K562 (cell line): ENCODE measurements at regions not wholly inside any gene's neighbourhood (a gene's known extent, or its start where the extent isn't known, plus 50 kb on each side); places are given as distances from the start of the nearest gene placed in this dataset.

Source experiments
- ATAC-seq: fragments of 200-7000 bp; cut with Tn5 transposase; 3 replicates; pipeline ENCODE4 v1.9.1; 2020; ENCODE audit warnings: moderate library complexity
- BruUV-seq: library from RNA; stranded (reverse); fragments of 400-500 nt; replicated peaks from 2 replicates; lab custom pipeline; 2021; lab: Mats Ljungman, UMichigan
- CTCF ChIA-PET: fragments of 300-600 bp; formaldehyde crosslinking; extraction: SDS; loops from one replicate; lab custom pipeline; 2021; ENCODE audit warnings: low intra/inter-chr PET ratio; lab: Yijun Ruan, JAX
- POLR2A ChIA-PET: fragments of 300-600, 350-650 bp; sonication (Branson Sonifier 250); formaldehyde crosslinking; extraction: SDS; loops from one replicate; lab custom pipeline; 2021; ENCODE audit warnings: antibody characterized with exemption, inconsistent platforms; lab: Yijun Ruan, JAX
- DNase-seq, 4 experiments: peaks; one replicate each; pipeline versions ENCODE4 v3.0.0 to v3.0.0-alpha.2; 2011 to 2018; ENCODE audit warnings: low spot score in 3 of 4, mixed read lengths in 3 of 4; ENCODE audit errors: extremely low read depth in 1 of 4
- FAIRE-seq: peaks from 2 replicates; lab custom pipeline; 2011; peaks lifted over from hg19 to GRCh38; lab: Jason Lieb, UNC
- H2AFZ ChIP-seq: 2 replicates; pipeline ENCODE4 v1.6.0; 2011; ENCODE audit warnings: low read depth, low read length, control low read depth, inconsistent platforms
- H3K27ac ChIP-seq: fragments of 200-600 bp; 3 replicates; pipeline ENCODE4 v1.8.0; 2011; ENCODE audit warnings: low read depth, mild to moderate bottlenecking, control low read depth, inconsistent platforms, low read length, moderate library complexity, mixed read lengths; ENCODE audit errors: extremely low read depth
- H3K27me3 ChIP-seq, 2 experiments: fragments of 300-600 bp in 1 of 2; 2 replicates in 1 of 2; 3 replicates in 1 of 2; pipeline versions ENCODE4 v1.6.0 to v1.8.0; 2011; ENCODE audit warnings: inconsistent platforms in 2 of 2, low read length in 2 of 2, mild to moderate bottlenecking in 1 of 2, mixed read lengths in 1 of 2, moderate library complexity in 1 of 2; ENCODE audit not compliant: control insufficient read depth in 2 of 2, insufficient read depth in 2 of 2
- H3K36me3 ChIP-seq: fragments of 300-600 bp; 3 replicates; pipeline ENCODE4 v1.8.0; 2011; ENCODE audit warnings: mild to moderate bottlenecking, low read length, inconsistent platforms; ENCODE audit not compliant: control insufficient read depth, insufficient read depth
- H3K4me1 ChIP-seq, 2 experiments: fragments of 200-600 bp in 1 of 2; replicated peaks in 1 of 2; 2 replicates in 1 of 2; 3 replicates in 1 of 2; pipeline versions ENCODE4 v1.5.1 to v1.8.0; 2011; ENCODE audit warnings: inconsistent platforms in 2 of 2, low read length in 2 of 2, mild to moderate bottlenecking in 1 of 2, mixed read lengths in 1 of 2, moderate library complexity in 1 of 2; ENCODE audit not compliant: control insufficient read depth in 2 of 2, insufficient read depth in 2 of 2
- H3K4me2 ChIP-seq: 2 replicates; pipeline ENCODE4 v1.6.1; 2011; ENCODE audit warnings: low read length, control low read depth, inconsistent platforms, mixed read lengths; ENCODE audit not compliant: insufficient read depth
- H3K4me3 ChIP-seq: fragments of 200-600 bp; sonication (generic), shearing (Covaris generic); 2 replicates; pipeline ENCODE4 v1.5.1; 2016; ENCODE audit warnings: control low read depth, inconsistent platforms
- H3K79me2 ChIP-seq: fragments of 200-600 bp; 3 replicates; pipeline ENCODE4 v1.8.0; 2011; ENCODE audit warnings: low read length, inconsistent platforms; ENCODE audit not compliant: control insufficient read depth, insufficient read depth
- H3K9ac ChIP-seq, 2 experiments: 2 replicates each; pipeline versions ENCODE4 v1.6.0 to v1.6.1; 2011; ENCODE audit warnings: low read depth in 2 of 2, low read length in 2 of 2, control low read depth in 1 of 2, inconsistent platforms in 1 of 2, mild to moderate bottlenecking in 1 of 2, mixed read lengths in 1 of 2; ENCODE audit not compliant: insufficient read depth in 1 of 2
- H3K9me1 ChIP-seq: one replicate; pipeline ENCODE4 v1.6.0; 2011; ENCODE audit warnings: inconsistent platforms, mild to moderate bottlenecking, low read length, moderate library complexity; ENCODE audit not compliant: control insufficient read depth, insufficient read depth
- H3K9me3 ChIP-seq: replicated peaks from 2 replicates; pipeline ENCODE4 v1.5.1; 2011; ENCODE audit warnings: low read depth, low read length, inconsistent platforms; ENCODE audit not compliant: control insufficient read depth, insufficient read depth
- H4K20me1 ChIP-seq: replicated peaks from 2 replicates; pipeline ENCODE4 v1.6.1; 2011; ENCODE audit warnings: low read length, inconsistent platforms, mixed read lengths; ENCODE audit not compliant: control insufficient read depth, insufficient read depth
- HNRNPK ChIP-seq: fragments of 200-400 bp; formaldehyde crosslinking; IDR thresholded peaks from one replicate; pipeline ENCODE4 v1.6.1; 2018; ENCODE audit warnings: mild to moderate bottlenecking, low read depth, low read length; ENCODE audit not compliant: poor library complexity, severe bottlenecking
- NBN ChIP-seq: fragments of 450-650 bp; IDR thresholded peaks from 2 replicates; pipeline ENCODE4 v1.6.1; 2016; ENCODE audit warnings: low read depth, mild to moderate bottlenecking
- ZFP30 ChIP-seq: fragments of 250-450 bp; sonication (Bioruptor Pico); IDR thresholded peaks from 2 replicates; pipeline ENCODE4 v1.8.0; 2022; ENCODE audit warnings: moderate library complexity, mild to moderate bottlenecking, inconsistent platforms, borderline replicate concordance
- ZNF668 ChIP-seq: fragments of 250-450 bp; sonication (Bioruptor Pico); IDR thresholded peaks from 2 replicates; pipeline ENCODE4 v1.8.0; 2022; ENCODE audit warnings: mild to moderate bottlenecking, inconsistent platforms
- WGBS: fragments of 100-300 bp; shearing (Covaris generic); methylation state at CpG from one replicate; pipeline ENCODE4 v1.1.6; 2016; ENCODE audit warnings: low coverage, mixed read lengths; ENCODE audit not compliant: insufficient coverage; ENCODE audit errors: missing lambda C conversion rate; 5-methylcytosine and 5-hydroxymethylcytosine counted together
- in situ Hi-C: fragments of 300-500 bp; cut with MboI; formaldehyde crosslinking; loops from 4 replicates; pipeline ENCODE4 v1.15.0; 2018; ENCODE audit warnings: inconsistent platforms, mixed read lengths
- intact Hi-C: fragments of 100-400 bp; cut with micrococcal nuclease; formaldehyde crosslinking; loops from 2 replicates; pipeline ENCODE4 v1.14.2; 2022
- TF ChIP-seq, protein P1 (sequence below), 2 experiments: IDR thresholded peaks in 1 of 2; conservative IDR thresholded peaks in 1 of 2; 2 replicates each; pipeline ENCODE4 v1.6.1; 2016; ENCODE audit warnings: low read depth in 2 of 2, mild to moderate bottlenecking in 1 of 2, missing compliant biosample characterization in 1 of 2, missing genetic modification characterization in 1 of 2, moderate library complexity in 1 of 2
- TF ChIP-seq, protein P2 (sequence below): fragments of 250-450 bp; sonication (Bioruptor Pico); IDR thresholded peaks from 2 replicates; pipeline ENCODE4 v1.4.0; 2020; ENCODE audit warnings: mild to moderate bottlenecking, moderate library complexity, borderline replicate concordance
- TF ChIP-seq, protein P3 (sequence below): fragments of 250-450 bp; sonication (Bioruptor Pico); IDR thresholded peaks from 2 replicates; pipeline ENCODE4 v1.4.0; 2020
- TF ChIP-seq, protein P4 (sequence below), 2 experiments: IDR thresholded peaks; 2 replicates each; pipeline ENCODE4 v1.6.1; 2011; ENCODE audit warnings: borderline replicate concordance in 1 of 2, control low read depth in 1 of 2, low read depth in 1 of 2, low read length in 1 of 2, mild to moderate bottlenecking in 1 of 2, mixed read lengths in 1 of 2, moderate library complexity in 1 of 2; ENCODE audit not compliant: insufficient read depth in 1 of 2, insufficient read length in 1 of 2, poor library complexity in 1 of 2, severe bottlenecking in 1 of 2; ENCODE audit errors: extremely low read depth in 1 of 2

DNA sequence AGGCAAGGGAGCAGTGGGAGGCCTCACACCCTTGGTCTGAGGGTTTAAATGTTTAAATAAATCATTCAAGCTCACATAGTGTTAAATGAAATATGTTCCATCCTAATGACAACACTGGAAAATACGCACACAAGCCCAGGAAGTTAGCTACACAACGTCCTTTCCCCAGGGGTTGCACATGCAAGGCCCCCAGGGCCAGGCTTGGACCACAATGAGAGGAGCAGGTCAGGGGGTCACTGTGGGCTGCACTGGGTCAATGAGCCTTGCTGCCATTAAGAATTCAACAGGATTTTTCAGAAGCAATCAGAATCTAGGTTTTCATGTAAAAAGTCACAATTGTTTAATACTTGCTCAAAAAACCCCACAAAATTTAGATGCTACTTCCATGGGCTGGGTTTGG lies 64.9 kb upstream of the ADCY1 start (continued):
- TF ChIP-seq, protein P1, sequence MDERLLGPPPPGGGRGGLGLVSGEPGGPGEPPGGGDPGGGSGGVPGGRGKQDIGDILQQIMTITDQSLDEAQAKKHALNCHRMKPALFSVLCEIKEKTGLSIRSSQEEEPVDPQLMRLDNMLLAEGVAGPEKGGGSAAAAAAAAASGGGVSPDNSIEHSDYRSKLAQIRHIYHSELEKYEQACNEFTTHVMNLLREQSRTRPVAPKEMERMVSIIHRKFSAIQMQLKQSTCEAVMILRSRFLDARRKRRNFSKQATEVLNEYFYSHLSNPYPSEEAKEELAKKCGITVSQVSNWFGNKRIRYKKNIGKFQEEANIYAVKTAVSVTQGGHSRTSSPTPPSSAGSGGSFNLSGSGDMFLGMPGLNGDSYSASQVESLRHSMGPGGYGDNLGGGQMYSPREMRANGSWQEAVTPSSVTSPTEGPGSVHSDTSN (CRISPR knock-in tag; IDR thresholded peaks at IDR 0.05; ENCODE audit: low read depth) = no peak
- TF ChIP-seq, protein P1 (tag; conservative IDR thresholded peaks at IDR 0.05; ENCODE audit: low read depth) = no peak
- TF ChIP-seq NBN = no peak

DNA sequence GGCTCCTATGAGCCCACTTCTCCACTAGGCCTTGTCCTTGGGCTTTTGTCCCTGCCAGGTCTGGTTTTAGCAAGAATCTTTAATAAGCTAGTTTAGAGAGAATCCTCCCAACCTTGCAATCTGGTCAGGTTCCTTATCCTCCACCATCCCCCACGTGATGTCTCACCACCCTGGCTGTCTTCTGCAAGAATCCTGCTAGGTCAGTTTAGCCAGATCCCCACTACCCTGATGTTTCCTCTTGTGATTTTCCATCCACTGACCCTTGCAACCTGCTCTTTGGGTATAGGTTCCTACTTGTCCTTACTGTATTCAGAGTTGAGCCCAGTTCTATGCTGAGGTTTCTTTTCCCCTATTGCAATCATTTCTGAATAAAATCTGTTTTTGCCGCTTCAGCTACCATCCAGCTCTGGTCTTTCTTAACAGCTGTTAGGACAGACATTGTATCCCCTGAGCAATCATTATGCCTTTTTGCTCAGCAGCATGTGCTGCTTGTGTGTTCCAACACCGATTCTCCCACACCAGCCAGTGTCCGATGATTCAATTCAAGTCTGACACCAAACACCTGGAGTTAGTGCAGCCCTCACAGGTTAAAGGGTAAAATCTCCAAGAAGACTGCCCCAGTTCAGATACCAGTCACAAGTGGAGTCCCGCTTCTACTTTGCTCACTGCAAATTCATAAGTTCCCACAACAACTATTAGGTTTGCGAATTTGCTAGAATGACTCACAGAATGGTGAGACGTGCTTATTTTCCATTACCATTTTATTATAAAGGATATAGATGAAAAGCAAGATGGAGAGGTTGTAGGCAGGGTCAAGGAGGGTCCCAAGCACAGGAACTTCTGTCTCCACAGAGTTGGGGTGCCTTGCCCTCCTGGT lies 62.2 kb upstream of the ADCY1 start:
- Histone ChIP-seq H3K4me2 (no peak overlapping the region), H3K4me3 (no peak overlapping the region), H3K9me1 (no peaks in the 10 kb centered on the region), H3K4me1 (no peaks in the 10 kb centered on the region), H3K27ac (no peak overlapping the region), H2AFZ (no peak overlapping the region), H3K9ac (no peak overlapping the region), H3K36me3 (no peaks in the 10 kb centered on the region), H3K27me3 (no peaks in the 10 kb centered on the region), H4K20me1 (no peaks in the 10 kb centered on the region), H3K9me3 (no peaks in the 10 kb centered on the region), H3K79me2 (no peaks in the 10 kb centered on the region)
- POLR2A ChIA-PET = no interaction called here
- CTCF ChIA-PET = no interaction called here
- in situ Hi-C loops (no loop called here), intact Hi-C loops (no loop called here)
- FAIRE-seq (no peak), ATAC-seq (no peak), DNase-seq (no peak)
- 0% methylated on average over 7 of the region's 7 CpGs for WGBS
- BruUV-seq = no TSS peak
- no peak for TF ChIP-seq HNRNPK
- TF ChIP-seq ZNF668 (CRISPR knock-in tag) = no peak
- TF ChIP-seq, protein P2, sequence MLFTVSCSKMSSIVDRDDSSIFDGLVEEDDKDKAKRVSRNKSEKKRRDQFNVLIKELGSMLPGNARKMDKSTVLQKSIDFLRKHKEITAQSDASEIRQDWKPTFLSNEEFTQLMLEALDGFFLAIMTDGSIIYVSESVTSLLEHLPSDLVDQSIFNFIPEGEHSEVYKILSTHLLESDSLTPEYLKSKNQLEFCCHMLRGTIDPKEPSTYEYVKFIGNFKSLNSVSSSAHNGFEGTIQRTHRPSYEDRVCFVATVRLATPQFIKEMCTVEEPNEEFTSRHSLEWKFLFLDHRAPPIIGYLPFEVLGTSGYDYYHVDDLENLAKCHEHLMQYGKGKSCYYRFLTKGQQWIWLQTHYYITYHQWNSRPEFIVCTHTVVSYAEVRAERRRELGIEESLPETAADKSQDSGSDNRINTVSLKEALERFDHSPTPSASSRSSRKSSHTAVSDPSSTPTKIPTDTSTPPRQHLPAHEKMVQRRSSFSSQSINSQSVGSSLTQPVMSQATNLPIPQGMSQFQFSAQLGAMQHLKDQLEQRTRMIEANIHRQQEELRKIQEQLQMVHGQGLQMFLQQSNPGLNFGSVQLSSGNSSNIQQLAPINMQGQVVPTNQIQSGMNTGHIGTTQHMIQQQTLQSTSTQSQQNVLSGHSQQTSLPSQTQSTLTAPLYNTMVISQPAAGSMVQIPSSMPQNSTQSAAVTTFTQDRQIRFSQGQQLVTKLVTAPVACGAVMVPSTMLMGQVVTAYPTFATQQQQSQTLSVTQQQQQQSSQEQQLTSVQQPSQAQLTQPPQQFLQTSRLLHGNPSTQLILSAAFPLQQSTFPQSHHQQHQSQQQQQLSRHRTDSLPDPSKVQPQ = no peak
- TF ChIP-seq, protein P3, sequence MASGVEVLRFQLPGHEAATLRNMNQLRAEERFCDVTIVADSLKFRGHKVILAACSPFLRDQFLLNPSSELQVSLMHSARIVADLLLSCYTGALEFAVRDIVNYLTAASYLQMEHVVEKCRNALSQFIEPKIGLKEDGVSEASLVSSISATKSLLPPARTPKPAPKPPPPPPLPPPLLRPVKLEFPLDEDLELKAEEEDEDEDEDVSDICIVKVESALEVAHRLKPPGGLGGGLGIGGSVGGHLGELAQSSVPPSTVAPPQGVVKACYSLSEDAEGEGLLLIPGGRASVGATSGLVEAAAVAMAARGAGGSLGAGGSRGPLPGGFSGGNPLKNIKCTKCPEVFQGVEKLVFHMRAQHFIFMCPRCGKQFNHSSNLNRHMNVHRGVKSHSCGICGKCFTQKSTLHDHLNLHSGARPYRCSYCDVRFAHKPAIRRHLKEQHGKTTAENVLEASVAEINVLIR = no peak
- TF ChIP-seq, protein P4, sequence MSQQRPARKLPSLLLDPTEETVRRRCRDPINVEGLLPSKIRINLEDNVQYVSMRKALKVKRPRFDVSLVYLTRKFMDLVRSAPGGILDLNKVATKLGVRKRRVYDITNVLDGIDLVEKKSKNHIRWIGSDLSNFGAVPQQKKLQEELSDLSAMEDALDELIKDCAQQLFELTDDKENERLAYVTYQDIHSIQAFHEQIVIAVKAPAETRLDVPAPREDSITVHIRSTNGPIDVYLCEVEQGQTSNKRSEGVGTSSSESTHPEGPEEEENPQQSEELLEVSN (IDR thresholded peaks at IDR 0.05; ENCODE audit: borderline replicate concordance in 1 of 2, extremely low read depth in 1 of 2, insufficient read depth in 1 of 2, insufficient read length in 1 of 2, low read depth in 1 of 2, low read length in 1 of 2, poor library complexity in 1 of 2, severe bottlenecking in 1 of 2) = no peak
- TF ChIP-seq ZFP30 = no peak
